ENCODE measurements at regions not wholly inside any gene's neighbourhood (a gene's known extent, or its start where the extent isn't known, plus 50 kb on each side); places are given as distances from the start of the nearest gene placed in this dataset.

DNA sequence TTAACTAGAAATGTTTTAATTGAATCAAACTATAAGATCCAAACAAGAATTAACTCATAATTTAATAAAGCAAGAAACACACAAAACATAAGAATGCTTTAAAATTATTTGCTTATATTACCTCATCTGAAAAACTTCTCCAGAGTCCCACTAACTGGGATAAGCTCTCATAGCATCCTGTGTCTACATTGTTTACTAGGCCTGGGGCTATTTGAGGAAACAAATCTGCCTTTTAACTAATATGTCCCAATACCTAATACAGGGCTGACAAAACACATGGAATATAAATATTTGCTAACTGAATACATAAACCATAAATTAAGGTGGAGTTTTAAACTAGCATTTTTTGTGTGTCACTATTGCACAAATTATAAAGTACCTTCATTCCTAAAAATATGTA is 1399.8 kb upstream of the SLC10A2 start:
- Histone ChIP-seq H2BK15ac (ENCODE audit: low read depth, low read length) (no peak overlapping the region), H2AFZ (replicated peaks; ENCODE audit: low read length, poor library complexity) (no peak overlapping the region), H3K9me1 (ENCODE audit: insufficient read depth, low read length) (no peaks in the 10 kb centered on the region), H4K91ac (ENCODE audit: insufficient read depth, low read depth, low read length) (no peak overlapping the region), H2BK20ac (ENCODE audit: low read depth, low read length) (no peak overlapping the region), H4K8ac (ENCODE audit: low read depth in 2 of 2, low read length in 2 of 2) (no peak overlapping the region), H3K9me3 (ENCODE audit: control insufficient read depth, insufficient read depth, low read length) (peaks cover 7% of the 10 kb centered on the region), H3K18ac (ENCODE audit: low read depth, low read length) (no peak overlapping the region), H3K23ac (ENCODE audit: low read depth, low read length) (no peak overlapping the region), H3K56ac (ENCODE audit: extremely low read depth, insufficient read depth, low read length) (no peak overlapping the region), H3K36me3 (ENCODE audit: control insufficient read depth, insufficient read depth, low read length) (no peaks in the 10 kb centered on the region), H2AK5ac (ENCODE audit: low read depth, low read length) (no peak overlapping the region), H2BK120ac (ENCODE audit: low read depth, low read length) (no peak overlapping the region), H3K4me1 (ENCODE audit: control insufficient read depth, insufficient read depth, low read length) (no peaks in the 10 kb centered on the region), H3K4me2 (ENCODE audit: low read depth, low read length) (no peak overlapping the region), H2AK9ac (replicated peaks; ENCODE audit: low read depth, low read length, poor library complexity) (no peak overlapping the region), H3K27me3 (ENCODE audit: control insufficient read depth, insufficient read depth, low read length) (no peaks in the 10 kb centered on the region), H3K27ac (ENCODE audit: insufficient read depth, low read length) (no peak overlapping the region), H4K20me1 (ENCODE audit: insufficient read depth, low read length) (no peaks in the 10 kb centered on the region), H4K5ac (ENCODE audit: low read depth, low read length) (no peak overlapping the region), H3K4ac (ENCODE audit: low read depth, low read length) (no peak overlapping the region), H3K14ac (replicated peaks; ENCODE audit: low read depth, low read length) (no peak overlapping the region), H3K79me1 (ENCODE audit: low read depth in 1 of 2, low read length in 2 of 2) (no peaks in the 10 kb centered on the region), H2BK5ac (ENCODE audit: low read depth, low read length, poor library complexity, severe bottlenecking) (no peak overlapping the region), H3K4me3 (ENCODE audit: insufficient read depth, low read depth, low read length) (no peak overlapping the region), H3K9ac (ENCODE audit: low read depth, low read length) (no peak overlapping the region)
- BruUV-seq (replicated peaks), result no TSS peak
- ChIA-PET POLR2A (ENCODE audit: unreplicated experiment) (no interaction called here), CTCF (no interaction called here)
- no peak for TF ChIP-seq CTCF (conservative IDR thresholded peaks at IDR 0.05; ENCODE audit: low read depth, low read length)
- no peak for TF ChIP-seq RAD21 (IDR thresholded peaks at IDR 0.05; ENCODE audit: low read length)
- no peak for TF ChIP-seq FOS (IDR thresholded peaks at IDR 0.05; ENCODE audit: low read depth, low read length)
- no peak for TF ChIP-seq CHD1 (IDR thresholded peaks at IDR 0.05; ENCODE audit: low read depth, low read length)
- no peak for TF ChIP-seq NFE2L2 (IDR thresholded peaks at IDR 0.05; ENCODE audit: low read depth, low read length)
- ATAC-seq (ENCODE audit: low read depth), result no peak
- intact Hi-C loops (cut with micrococcal nuclease), result no loop called here
- dilution Hi-C loops (cut with HindIII; ENCODE audit: low sequenced_read_pairs, unreplicated experiment), result no loop called here
- in situ Hi-C loops (cut with MboI; ENCODE audit: low sequenced_read_pairs), result no loop called here
- DNase-seq, result no peak

All from IMR-90 (cell line).